Right atrium auricular region (tissue), 2 donors: ENCODE measurements at regions not wholly inside any gene's neighbourhood (a gene's known extent, or its start where the extent isn't known, plus 50 kb on each side); places are given as distances from the start of the nearest gene placed in this dataset.

Experiments
- DNase-seq: peaks from one replicate; pipeline ENCODE4 v3.0.0-alpha.2; 2019; ENCODE audit warnings: low spot score
- H3K27ac ChIP-seq, 2 donors: fragments of 200-600 bp; sonication (generic); 1 replicate in 1 of 2; 2 replicates in 1 of 2; pipeline ENCODE4 v1.5.1; 2016 to 2019
- H3K27me3 ChIP-seq, 2 donors: fragments of 200-600 bp; sonication (generic); one replicate each; pipeline versions ENCODE4 v1.5.1 to v1.6.0; 2017 to 2019
- H3K36me3 ChIP-seq: fragments of 200-600 bp; sonication (generic); one replicate; pipeline ENCODE4 v1.5.1; 2016
- H3K4me1 ChIP-seq, 2 donors: fragments of 200-600 bp; sonication (generic); one replicate each; pipeline versions ENCODE4 v1.5.1 to v1.6.0; 2017 to 2019
- H3K4me3 ChIP-seq, 2 donors: fragments of 200-600 bp; sonication (generic); 1 replicate in 1 of 2; 2 replicates in 1 of 2; pipeline ENCODE4 v1.5.1; 2017 to 2019; ENCODE audit warnings: mild to moderate bottlenecking in 1 of 2, moderate library complexity in 1 of 2
- H3K9me3 ChIP-seq, 2 donors: fragments of 200-600 bp; sonication (generic); one replicate each; pipeline ENCODE4 v1.5.1; 2019
- TF ChIP-seq, protein P1 (sequence below), 2 donors: fragments of 200-600 bp; sonication (generic); IDR thresholded peaks; one replicate each; pipeline ENCODE4 v1.5.1; 2019; ENCODE audit warnings: antibody characterized with exemption in 2 of 2

DNA sequence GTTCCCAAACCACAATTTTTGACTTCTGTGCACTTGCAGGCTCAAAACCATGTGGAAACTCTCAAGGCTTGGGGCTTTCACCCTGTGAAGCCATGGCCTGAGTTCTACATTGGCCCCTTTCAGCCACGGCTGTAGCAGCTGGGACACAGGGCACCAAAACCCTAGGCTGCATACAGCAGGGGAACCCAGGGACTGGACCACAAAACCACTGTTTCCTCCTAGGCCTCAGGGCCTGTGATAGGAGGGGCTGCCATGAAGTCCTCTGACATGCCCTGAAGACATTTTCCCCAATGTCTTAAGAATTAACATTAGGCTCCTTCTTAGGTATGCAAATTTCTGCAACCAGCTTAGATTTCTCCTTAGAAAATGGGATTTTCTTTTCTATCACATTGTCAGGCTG lies 312.1 kb upstream of the TUSC1 start:
- no peaks in the 10 kb centered on the region for H3K36me3 ChIP-seq
- no peak overlapping the region for H3K4me3 ChIP-seq
- DNase-seq = no peak
- H3K27me3 ChIP-seq = no peaks in the 10 kb centered on the region
- H3K4me1 ChIP-seq = no peaks in the 10 kb centered on the region
- no peaks in the 10 kb centered on the region for H3K9me3 ChIP-seq
- H3K27ac ChIP-seq = no peak overlapping the region
- TF ChIP-seq, protein P1, sequence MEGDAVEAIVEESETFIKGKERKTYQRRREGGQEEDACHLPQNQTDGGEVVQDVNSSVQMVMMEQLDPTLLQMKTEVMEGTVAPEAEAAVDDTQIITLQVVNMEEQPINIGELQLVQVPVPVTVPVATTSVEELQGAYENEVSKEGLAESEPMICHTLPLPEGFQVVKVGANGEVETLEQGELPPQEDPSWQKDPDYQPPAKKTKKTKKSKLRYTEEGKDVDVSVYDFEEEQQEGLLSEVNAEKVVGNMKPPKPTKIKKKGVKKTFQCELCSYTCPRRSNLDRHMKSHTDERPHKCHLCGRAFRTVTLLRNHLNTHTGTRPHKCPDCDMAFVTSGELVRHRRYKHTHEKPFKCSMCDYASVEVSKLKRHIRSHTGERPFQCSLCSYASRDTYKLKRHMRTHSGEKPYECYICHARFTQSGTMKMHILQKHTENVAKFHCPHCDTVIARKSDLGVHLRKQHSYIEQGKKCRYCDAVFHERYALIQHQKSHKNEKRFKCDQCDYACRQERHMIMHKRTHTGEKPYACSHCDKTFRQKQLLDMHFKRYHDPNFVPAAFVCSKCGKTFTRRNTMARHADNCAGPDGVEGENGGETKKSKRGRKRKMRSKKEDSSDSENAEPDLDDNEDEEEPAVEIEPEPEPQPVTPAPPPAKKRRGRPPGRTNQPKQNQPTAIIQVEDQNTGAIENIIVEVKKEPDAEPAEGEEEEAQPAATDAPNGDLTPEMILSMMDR (IDR thresholded peaks at IDR 0.05) = no peak

DNA sequence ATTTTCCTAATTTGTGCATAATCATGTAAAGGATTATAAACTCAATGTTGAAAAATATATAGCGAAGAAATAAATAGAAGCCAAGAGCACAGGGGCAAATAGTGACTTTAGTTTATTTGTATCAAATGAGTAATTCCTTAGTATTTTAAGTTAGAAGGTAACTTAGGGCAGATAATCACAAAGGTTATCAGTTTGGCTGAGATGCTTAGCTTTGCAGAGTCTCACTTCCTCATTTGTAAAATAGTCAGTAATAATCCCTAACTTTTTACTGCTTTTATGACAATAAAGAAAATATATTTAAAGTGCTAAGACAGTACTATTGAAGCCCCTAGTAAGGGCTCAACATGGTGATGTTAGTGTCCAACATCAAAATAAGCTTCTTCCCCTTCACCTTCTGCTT lies 297.4 kb upstream of the TUSC1 start:
- no peaks in the 10 kb centered on the region for H3K4me1 ChIP-seq
- H3K4me3 ChIP-seq = no peak overlapping the region
- H3K36me3 ChIP-seq = no peaks in the 10 kb centered on the region
- no peaks in the 10 kb centered on the region for H3K27me3 ChIP-seq
- peaks cover 0 to 4% of the 10 kb centered on the region in 2 donors for H3K9me3 ChIP-seq
- H3K27ac ChIP-seq = no peak overlapping the region
- TF ChIP-seq, protein P1 (IDR thresholded peaks at IDR 0.05) = no peak
- DNase-seq = no peak

DNA sequence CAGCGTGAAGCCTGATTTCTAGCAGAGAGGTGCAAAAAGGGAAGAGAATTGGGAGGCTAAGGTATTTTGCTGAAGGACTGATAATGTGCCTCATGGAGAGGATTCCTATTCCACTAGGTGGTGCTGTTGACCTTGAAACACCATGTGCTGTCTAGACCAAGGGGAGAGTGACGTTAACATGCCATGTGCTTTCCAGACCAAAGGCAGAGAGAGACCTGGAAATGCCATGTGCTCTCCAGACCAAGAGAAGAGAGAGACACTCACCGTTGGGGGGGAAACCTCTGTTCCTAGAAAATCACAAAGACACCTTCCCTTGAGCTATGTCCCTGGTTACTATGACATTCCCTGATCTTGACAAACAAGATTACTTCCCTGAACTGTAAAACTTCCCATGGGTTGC lies 286.0 kb upstream of the TUSC1 start:
- Histone ChIP-seq H3K27ac (no peak overlapping the region), H3K4me1 (no peaks in the 10 kb centered on the region), H3K9me3 (peaks cover 0 to 13% of the 10 kb centered on the region in 2 donors), H3K36me3 (no peaks in the 10 kb centered on the region), H3K4me3 (no peak overlapping the region), H3K27me3 (no peaks in the 10 kb centered on the region)
- TF ChIP-seq, protein P1 (IDR thresholded peaks at IDR 0.05) = peak in 1 of 2 donors; percentile 18
- DNase-seq = no peak

DNA sequence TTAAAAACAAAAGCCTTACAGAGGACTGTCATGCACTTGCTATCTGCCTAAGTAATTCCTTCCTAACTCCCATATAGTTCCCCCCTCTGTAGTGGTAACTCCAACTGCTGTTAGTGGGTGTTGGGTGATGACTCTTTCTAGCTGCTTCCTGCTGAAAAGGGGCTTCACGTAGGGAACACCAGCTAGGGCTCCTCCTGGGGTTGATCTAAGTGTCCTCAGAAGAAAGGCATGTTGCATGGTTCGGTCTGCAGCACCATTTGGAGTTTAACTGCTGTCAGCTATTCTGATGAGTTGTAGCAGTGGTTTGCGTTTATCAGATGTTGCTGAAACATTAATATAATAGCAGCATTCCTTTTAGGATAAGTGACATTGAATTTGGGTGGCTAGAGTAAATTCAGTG lies 281.9 kb upstream of the TUSC1 start:
- H3K36me3 ChIP-seq = no peaks in the 10 kb centered on the region
- no peak overlapping the region for H3K27ac ChIP-seq
- H3K27me3 ChIP-seq = no peaks in the 10 kb centered on the region
- H3K4me1 ChIP-seq = no peaks in the 10 kb centered on the region
- no peak for DNase-seq
- no peak overlapping the region for H3K4me3 ChIP-seq
- TF ChIP-seq, protein P1 (IDR thresholded peaks at IDR 0.05) = no peak
- peaks cover 0 to 13% of the 10 kb centered on the region in 2 donors for H3K9me3 ChIP-seq

DNA sequence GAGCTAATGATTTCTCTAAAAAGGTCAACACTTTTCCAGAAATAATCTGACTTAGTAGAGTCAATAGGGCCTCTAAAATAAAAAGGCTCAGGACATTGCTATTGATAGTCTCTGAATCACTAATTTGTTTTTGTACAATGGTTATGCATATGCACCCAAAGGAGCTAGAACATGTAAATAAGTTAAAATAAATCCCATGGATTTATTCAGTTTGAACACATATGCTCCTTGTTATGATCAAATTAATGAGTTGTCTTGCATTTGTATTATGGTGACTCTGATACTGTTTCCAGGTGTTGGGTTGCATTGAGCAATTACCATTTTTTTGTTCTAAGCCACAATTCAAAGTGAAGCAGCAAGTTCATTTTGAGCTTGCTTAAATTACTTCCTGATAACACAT lies 276.0 kb upstream of the TUSC1 start:
- Histone ChIP-seq H3K9me3 (no peaks in the 10 kb centered on the region), H3K4me3 (no peak overlapping the region), H3K27ac (no peak overlapping the region), H3K4me1 (no peaks in the 10 kb centered on the region), H3K27me3 (no peaks in the 10 kb centered on the region), H3K36me3 (no peaks in the 10 kb centered on the region)
- TF ChIP-seq, protein P1 (IDR thresholded peaks at IDR 0.05) = no peak
- no peak for DNase-seq

DNA sequence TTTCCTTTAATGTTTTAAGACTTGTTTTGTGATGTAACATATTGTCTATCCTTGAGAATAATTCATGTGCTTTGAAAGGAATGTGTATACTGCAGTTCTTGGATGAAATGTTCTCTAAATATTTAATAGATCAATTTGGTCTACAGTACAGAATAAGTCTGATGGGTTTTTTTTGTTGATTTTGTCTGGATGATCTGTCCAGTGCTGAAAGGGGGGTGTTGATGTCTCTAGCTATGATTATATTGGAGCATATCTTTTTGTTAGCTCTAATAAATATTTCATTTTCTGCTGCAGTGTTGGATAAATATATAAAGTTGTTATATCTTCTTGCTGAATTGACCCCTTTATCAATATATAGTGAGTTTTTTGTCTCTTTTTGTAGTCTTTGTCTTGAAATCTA lies 269.9 kb upstream of the TUSC1 start:
- Histone ChIP-seq H3K4me3 (no peak overlapping the region), H3K4me1 (no peaks in the 10 kb centered on the region), H3K27me3 (no peaks in the 10 kb centered on the region), H3K9me3 (peaks cover 0 to 5% of the 10 kb centered on the region in 2 donors), H3K36me3 (no peaks in the 10 kb centered on the region), H3K27ac (no peak overlapping the region)
- TF ChIP-seq, protein P1 (IDR thresholded peaks at IDR 0.05) = no peak
- DNase-seq = no peak
